ENCODE measurements at regions not wholly inside any gene's neighbourhood (a gene's known extent, or its start where the extent isn't known, plus 50 kb on each side); places are given as distances from the start of the nearest gene placed in this dataset.

GRCh38 chr5:88664645-88665044 lies 218.3 kb downstream of the MEF2C start:
- no peak for ATAC-seq
- TF ChIP-seq ZNF565 (CRISPR knock-in tag; conservative IDR thresholded peaks at IDR 0.05; ENCODE audit: low read depth) (no peak), SNAI2 (CRISPR knock-in tag; IDR thresholded peaks at IDR 0.05) (no peak), PPARA (CRISPR knock-in tag; IDR thresholded peaks at IDR 0.05; ENCODE audit: borderline replicate concordance) (no peak), BACH2 (CRISPR knock-in tag; IDR thresholded peaks at IDR 0.05; ENCODE audit: borderline replicate concordance) (no peak)

GRCh38 chr5:88663793-88664216 lies 219.2 kb downstream of the MEF2C start:
- no peak for TF ChIP-seq ZNF70 (CRISPR knock-in tag; IDR thresholded peaks at IDR 0.05)
- no peak for TF ChIP-seq ARNTL (CRISPR knock-in tag; IDR thresholded peaks at IDR 0.05; ENCODE audit: borderline replicate concordance, low read depth)
- TF ChIP-seq CSRNP3 (CRISPR knock-in tag; IDR thresholded peaks at IDR 0.05): no peak
- TF ChIP-seq ZNF565 (CRISPR knock-in tag; conservative IDR thresholded peaks at IDR 0.05; ENCODE audit: low read depth): no peak
- TF ChIP-seq, protein P1, sequence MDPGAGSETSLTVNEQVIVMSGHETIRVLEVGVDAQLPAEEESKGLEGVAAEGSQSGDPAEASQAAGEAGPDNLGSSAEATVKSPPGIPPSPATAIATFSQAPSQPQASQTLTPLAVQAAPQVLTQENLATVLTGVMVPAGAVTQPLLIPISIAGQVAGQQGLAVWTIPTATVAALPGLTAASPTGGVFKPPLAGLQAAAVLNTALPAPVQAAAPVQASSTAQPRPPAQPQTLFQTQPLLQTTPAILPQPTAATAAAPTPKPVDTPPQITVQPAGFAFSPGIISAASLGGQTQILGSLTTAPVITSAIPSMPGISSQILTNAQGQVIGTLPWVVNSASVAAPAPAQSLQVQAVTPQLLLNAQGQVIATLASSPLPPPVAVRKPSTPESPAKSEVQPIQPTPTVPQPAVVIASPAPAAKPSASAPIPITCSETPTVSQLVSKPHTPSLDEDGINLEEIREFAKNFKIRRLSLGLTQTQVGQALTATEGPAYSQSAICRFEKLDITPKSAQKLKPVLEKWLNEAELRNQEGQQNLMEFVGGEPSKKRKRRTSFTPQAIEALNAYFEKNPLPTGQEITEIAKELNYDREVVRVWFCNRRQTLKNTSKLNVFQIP (CRISPR knock-in tag; IDR thresholded peaks at IDR 0.05; ENCODE audit: borderline replicate concordance, low read depth): no peak
- TF ChIP-seq TOX (CRISPR knock-in tag; IDR thresholded peaks at IDR 0.05; ENCODE audit: borderline replicate concordance): no peak
- TF ChIP-seq CREB5 (CRISPR knock-in tag; IDR thresholded peaks at IDR 0.05; ENCODE audit: low read depth): no peak
- no peak for TF ChIP-seq RARB (CRISPR knock-in tag; IDR thresholded peaks at IDR 0.05)
- TF ChIP-seq ZFP3 (CRISPR knock-in tag; IDR thresholded peaks at IDR 0.05): no peak
- no peak for TF ChIP-seq ZNF8 (CRISPR knock-in tag; IDR thresholded peaks at IDR 0.05)
- no peak for TF ChIP-seq ESRRG (CRISPR knock-in tag; IDR thresholded peaks at IDR 0.05)
- TF ChIP-seq ZC3H10 (CRISPR knock-in tag; IDR thresholded peaks at IDR 0.05): no peak
- no peak for ATAC-seq

- no peak for ATAC-seq
- TF ChIP-seq ZFP3 (CRISPR knock-in tag; IDR thresholded peaks at IDR 0.05) (no peak), ARNTL (CRISPR knock-in tag; IDR thresholded peaks at IDR 0.05; ENCODE audit: borderline replicate concordance, low read depth) (no peak), CREB5 (CRISPR knock-in tag; IDR thresholded peaks at IDR 0.05; ENCODE audit: low read depth) (no peak), ZNF565 (CRISPR knock-in tag; conservative IDR thresholded peaks at IDR 0.05; ENCODE audit: low read depth) (no peak), ZNF70 (CRISPR knock-in tag; IDR thresholded peaks at IDR 0.05) (no peak), TSHZ2 (CRISPR knock-in tag; IDR thresholded peaks at IDR 0.05) (no peak)
These were observed 220.1 kb downstream of the MEF2C start for GRCh38 chr5:88662846-88663245.

GRCh38 chr5:88661806-88662207 lies 221.2 kb downstream of the MEF2C start:
- no peak for ATAC-seq
- TF ChIP-seq TOX (CRISPR knock-in tag; IDR thresholded peaks at IDR 0.05; ENCODE audit: borderline replicate concordance) (no peak), PATZ1 (CRISPR knock-in tag; IDR thresholded peaks at IDR 0.05; ENCODE audit: borderline replicate concordance) (no peak), RARB (CRISPR knock-in tag; IDR thresholded peaks at IDR 0.05) (no peak)
